C4-2B (cell line): ENCODE measurements at regions not wholly inside any gene's neighbourhood (a gene's known extent, or its start where the extent isn't known, plus 50 kb on each side); places are given as distances from the start of the nearest gene placed in this dataset.

Experiments
- ZFX ChIP-seq: fragments of 450-650 bp; IDR thresholded peaks from 2 replicates; pipeline ENCODE4 v1.6.1; 2017
- TF ChIP-seq, protein P1 (sequence below): fragments of 450-650 bp; conservative IDR thresholded peaks from 2 replicates; pipeline ENCODE4 v1.5.1; 2017; ENCODE audit warnings: mild to moderate bottlenecking

DNA sequence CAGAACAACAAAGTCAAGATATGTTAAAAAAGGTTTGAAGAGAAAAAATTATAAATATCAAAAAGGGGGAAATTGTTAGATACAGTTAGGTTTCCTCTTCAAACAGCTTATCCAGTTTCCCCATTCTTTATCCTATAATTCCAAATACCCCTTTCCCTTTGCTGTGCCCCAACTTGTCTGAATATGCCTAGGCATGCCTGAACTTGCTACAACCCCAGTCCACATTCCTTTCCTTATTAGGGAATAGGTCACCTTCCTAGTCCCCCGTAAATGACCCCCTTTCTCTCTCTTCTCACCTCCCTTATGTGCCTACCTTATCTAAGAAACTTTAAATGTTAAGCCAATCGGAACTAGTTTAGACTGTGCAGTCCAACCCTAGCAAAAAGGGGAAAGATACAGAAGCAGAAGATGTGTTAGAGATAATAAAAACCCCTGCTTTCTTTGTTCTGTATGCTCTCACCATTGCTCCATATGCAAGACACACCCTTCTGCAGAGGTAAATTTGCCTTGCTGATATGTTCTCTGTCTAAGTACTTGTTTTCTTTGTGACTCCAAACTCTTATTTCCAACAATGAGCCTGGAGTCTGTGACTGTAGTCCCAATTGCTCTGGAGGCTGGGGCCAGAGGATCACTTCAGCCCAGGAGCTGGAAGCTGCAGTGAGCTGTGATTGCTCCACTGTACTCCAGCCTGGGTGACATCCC is 810.1 kb downstream of the PLA2G4A start:
- TF ChIP-seq, protein P1, sequence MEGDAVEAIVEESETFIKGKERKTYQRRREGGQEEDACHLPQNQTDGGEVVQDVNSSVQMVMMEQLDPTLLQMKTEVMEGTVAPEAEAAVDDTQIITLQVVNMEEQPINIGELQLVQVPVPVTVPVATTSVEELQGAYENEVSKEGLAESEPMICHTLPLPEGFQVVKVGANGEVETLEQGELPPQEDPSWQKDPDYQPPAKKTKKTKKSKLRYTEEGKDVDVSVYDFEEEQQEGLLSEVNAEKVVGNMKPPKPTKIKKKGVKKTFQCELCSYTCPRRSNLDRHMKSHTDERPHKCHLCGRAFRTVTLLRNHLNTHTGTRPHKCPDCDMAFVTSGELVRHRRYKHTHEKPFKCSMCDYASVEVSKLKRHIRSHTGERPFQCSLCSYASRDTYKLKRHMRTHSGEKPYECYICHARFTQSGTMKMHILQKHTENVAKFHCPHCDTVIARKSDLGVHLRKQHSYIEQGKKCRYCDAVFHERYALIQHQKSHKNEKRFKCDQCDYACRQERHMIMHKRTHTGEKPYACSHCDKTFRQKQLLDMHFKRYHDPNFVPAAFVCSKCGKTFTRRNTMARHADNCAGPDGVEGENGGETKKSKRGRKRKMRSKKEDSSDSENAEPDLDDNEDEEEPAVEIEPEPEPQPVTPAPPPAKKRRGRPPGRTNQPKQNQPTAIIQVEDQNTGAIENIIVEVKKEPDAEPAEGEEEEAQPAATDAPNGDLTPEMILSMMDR = no peak
- no peak for TF ChIP-seq ZFX
